ENCODE measurements at regions not wholly inside any gene's neighbourhood (a gene's known extent, or its start where the extent isn't known, plus 50 kb on each side); places are given as distances from the start of the nearest gene placed in this dataset.
"Not testable (repeated sequence)": the region's sequence is repeated elsewhere in the genome, so short reads cannot be mapped to it uniquely, and the experiment has no call there.

- Histone ChIP-seq H3K27me3 (no peaks in the 10 kb centered on the region), H3K36me3 (no peaks in the 10 kb centered on the region), H3K4me3 (no peak overlapping the region), H3K4me1 (peaks cover 0 to 7% (median 0%) of the 10 kb centered on the region in 9 donors), H3K27ac (no peak overlapping the region), H3K9me3 (peaks cover 0 to 6% (median 0%) of the 10 kb centered on the region in 11 donors)
- ATAC-seq (peak in 4 of 8 donors; percentile 30 to 62 (median 46)), DNase-seq (no peak)
- TF ChIP-seq CTCF (IDR thresholded peaks at IDR 0.05): no peak
- 67 to 70% methylated on average over 1 of the region's 1 CpG for WGBS, 2 donors
- intact Hi-C loops (cut with DNase I): no loop called here
Observed at GRCh38 chr11:121996574-121996973, 119.4 kb downstream of the BLID start.

- no peak for TF ChIP-seq CTCF (IDR thresholded peaks at IDR 0.05)
- DNase-seq (no peak), ATAC-seq (no peak)
- Histone ChIP-seq H3K9me3 (peaks cover 0 to 5% (median 0%) of the 10 kb centered on the region in 11 donors), H3K27me3 (peaks cover 0 to 4% (median 0%) of the 10 kb centered on the region in 7 donors), H3K27ac (no peak overlapping the region), H3K4me1 (no peaks in the 10 kb centered on the region), H3K4me3 (no peak overlapping the region), H3K36me3 (no peaks in the 10 kb centered on the region)
- intact Hi-C loops (cut with DNase I): no loop called here
- 81 to 87% methylated on average over 3 of the region's 3 CpGs for WGBS, 2 donors
Observed at GRCh38 chr11:121983901-121984300, 132.1 kb downstream of the BLID start.

GRCh38 chr11:121977914-121978313 is 138.1 kb downstream of the BLID start:
- intact Hi-C loops (cut with DNase I); H3K27ac ChIP-seq: not testable (repeated sequence)

GRCh38 chr11:121968638-121969037 is 147.4 kb downstream of the BLID start:
- H3K27ac ChIP-seq: no peak overlapping the region
- DNase-seq (no peak), ATAC-seq (no peak)
- intact Hi-C loops (cut with DNase I): no loop called here
- no peaks in the 10 kb centered on the region for H3K27me3 ChIP-seq
- H3K36me3 ChIP-seq: no peaks in the 10 kb centered on the region
- H3K9me3 ChIP-seq: peaks cover 0 to 9% (median 0%) of the 10 kb centered on the region in 11 donors
- no peak overlapping the region for H3K4me3 ChIP-seq
- no peak for TF ChIP-seq CTCF (IDR thresholded peaks at IDR 0.05)
- WGBS, 2 donors: 91 to 98% methylated on average over 2 of the region's 2 CpGs
- H3K4me1 ChIP-seq: peaks cover 0 to 10% (median 0%) of the 10 kb centered on the region in 9 donors

More at GRCh38 chr11:121977914-121978313, 138.1 kb downstream of the BLID start:
- not testable (repeated sequence) for H3K4me3 ChIP-seq, H3K27me3 ChIP-seq, ATAC-seq, H3K4me1 ChIP-seq, DNase-seq, H3K36me3 ChIP-seq
- H3K9me3 ChIP-seq: peaks cover 0 to 20% (median under 1%) of the 10 kb centered on the region in 11 donors

- H3K4me3 ChIP-seq: no peak overlapping the region
- DNase-seq (no peak), ATAC-seq (no peak)
- H3K4me1 ChIP-seq: peaks cover 0 to 10% (median 0%) of the 10 kb centered on the region in 9 donors
- H3K27ac ChIP-seq: no peak overlapping the region
- WGBS, 2 donors: 88% methylated on average over 10 of the region's 10 CpGs
- intact Hi-C loops (cut with DNase I): no loop called here
- H3K27me3 ChIP-seq: no peaks in the 10 kb centered on the region
- H3K9me3 ChIP-seq: peaks cover 0 to 1% (median 0%) of the 10 kb centered on the region in 11 donors
- TF ChIP-seq CTCF (IDR thresholded peaks at IDR 0.05): no peak
- H3K36me3 ChIP-seq: no peaks in the 10 kb centered on the region
Observed at GRCh38 chr11:121967131-121967704, 148.8 kb downstream of the BLID start.

Data from heart right ventricle (tissue), 16 donors.